Retinal pigment epithelial cell (primary cell): ENCODE measurements at regions not wholly inside any gene's neighbourhood (a gene's known extent, or its start where the extent isn't known, plus 50 kb on each side); places are given as distances from the start of the nearest gene placed in this dataset.

Source experiments
- DNase-seq: peaks from one replicate; pipeline ENCODE4 v3.0.0-alpha.2; 2010; ENCODE audit warnings: low read depth
- H3K4me3 ChIP-seq: 2 replicates; pipeline ENCODE4 v1.5.1; 2011; ENCODE audit warnings: mild to moderate bottlenecking, low read length, control low read depth, moderate library complexity
- CTCF ChIP-seq: conservative IDR thresholded peaks from 2 replicates; pipeline ENCODE4 v1.5.1; 2011; ENCODE audit warnings: low read depth, low read length, control low read depth, inconsistent platforms

GRCh38 chr7:22008087-22008486 lies 62.4 kb upstream of the CDCA7L start:
- no peak overlapping the region for H3K4me3 ChIP-seq
- no peak for DNase-seq
- no peak for TF ChIP-seq CTCF

- H3K4me3 ChIP-seq, result no peak overlapping the region
- TF ChIP-seq CTCF, result no peak
- DNase-seq, result no peak
Measured at GRCh38 chr7:22005151-22005550, 59.5 kb upstream of the CDCA7L start.

- TF ChIP-seq CTCF, result no peak
- DNase-seq, result no peak
- H3K4me3 ChIP-seq, result no peak overlapping the region
Measured at GRCh38 chr7:22002726-22003125, 57.0 kb upstream of the CDCA7L start.

- peak; percentile 71 for TF ChIP-seq CTCF
- no peak for DNase-seq
- no peak overlapping the region for H3K4me3 ChIP-seq
Measured at GRCh38 chr7:22001345-22002004, 55.8 kb upstream of the CDCA7L start.

GRCh38 chr7:21999896-22000295 lies 54.2 kb upstream of the CDCA7L start:
- DNase-seq, result no peak

GRCh38 chr7:21996641-21997040 lies 50.9 kb upstream of the CDCA7L start:
- H3K4me3 ChIP-seq, result no peak overlapping the region
- no peak for DNase-seq
- no peak for TF ChIP-seq CTCF

More at GRCh38 chr7:21999896-22000295, 54.2 kb upstream of the CDCA7L start:
- no peak for TF ChIP-seq CTCF
- no peak overlapping the region for H3K4me3 ChIP-seq
